AML-193 (cell line): ENCODE measurements at regions not wholly inside any gene's neighbourhood (a gene's known extent, or its start where the extent isn't known, plus 50 kb on each side); places are given as distances from the start of the nearest gene placed in this dataset.

Experiments used
- DNase-seq, 2 experiments: peaks; one replicate each; lab custom pipeline; 2025; lab: John Stamatoyannopoulos, UW

- DNase-seq = no peak
Observed at GRCh38 chr2:134770702-134771101, 51.9 kb upstream of the TMEM163 start.

- DNase-seq = no peak
Observed at GRCh38 chr2:134771313-134771801, 52.6 kb upstream of the TMEM163 start.

GRCh38 chr2:134772493-134773169 is 53.8 kb upstream of the TMEM163 start:
- DNase-seq = no peak

GRCh38 chr2:134773335-134773734 is 54.5 kb upstream of the TMEM163 start:
- DNase-seq = no peak

- no peak for DNase-seq
Observed at GRCh38 chr2:134773759-134774742, 55.3 kb upstream of the TMEM163 start.

GRCh38 chr2:134774786-134775641 is 56.2 kb upstream of the TMEM163 start:
- no peak for DNase-seq

- DNase-seq = no peak
Observed at GRCh38 chr2:134776836-134777235, 58.0 kb upstream of the TMEM163 start.

- DNase-seq = no peak
Observed at GRCh38 chr2:134777593-134777992, 58.8 kb upstream of the TMEM163 start.

GRCh38 chr2:134778372-134778771 is 59.6 kb upstream of the TMEM163 start:
- DNase-seq = peak in 1 of 2 experiments; percentile 2

- DNase-seq = no peak
Observed at GRCh38 chr2:134780972-134781371, 57.4 kb upstream of the ACMSD start.

- DNase-seq = no peak
Observed at GRCh38 chr2:134782107-134782506, 56.3 kb upstream of the ACMSD start.

GRCh38 chr2:134782792-134783191 is 55.6 kb upstream of the ACMSD start:
- peak; percentile 73 to 82 for DNase-seq

GRCh38 chr2:134783912-134784311 is 54.5 kb upstream of the ACMSD start:
- DNase-seq = peak; percentile 28 to 35

GRCh38 chr2:134785659-134786430 is 52.6 kb upstream of the ACMSD start:
- DNase-seq = peak in 1 of 2 experiments; percentile 10

GRCh38 chr2:134788417-134788816 is 50.0 kb upstream of the ACMSD start:
- no peak for DNase-seq
